ENCODE measurements at regions not wholly inside any gene's neighbourhood (a gene's known extent, or its start where the extent isn't known, plus 50 kb on each side); places are given as distances from the start of the nearest gene placed in this dataset.

DNA sequence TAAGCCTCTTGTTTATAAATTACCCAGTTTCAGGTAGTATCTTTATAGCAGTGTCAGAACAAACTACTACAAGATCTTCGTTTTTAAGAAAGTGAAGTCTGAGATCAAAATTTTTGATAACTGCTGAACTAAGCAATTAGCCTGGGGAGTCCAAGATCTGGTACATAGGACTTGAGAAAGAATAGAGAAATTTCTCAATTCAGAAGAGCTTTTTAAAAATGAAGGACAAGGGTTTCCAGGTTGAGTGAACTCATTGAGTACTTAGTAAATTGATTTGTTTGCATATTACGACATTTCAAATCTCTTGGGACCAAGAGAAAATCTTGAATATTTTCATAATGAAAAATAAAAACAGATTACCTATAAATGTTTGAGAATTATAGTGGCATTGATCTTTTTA, 386.6 kb upstream of the THRB start:
- TF ChIP-seq CTCF (optimal IDR thresholded peaks at IDR 0.05 in 1 of 3, IDR thresholded peaks at IDR 0.05 in 1 of 3, conservative IDR thresholded peaks at IDR 0.05 in 1 of 3; ENCODE audit: extremely low read depth in 1 of 3, insufficient read depth in 2 of 3, low read length in 3 of 3) (no peak), EZH2 (IDR thresholded peaks at IDR 0.05; ENCODE audit: low read length) (no peak)
